Heart left ventricle (tissue), 13 donors: ENCODE measurements at regions not wholly inside any gene's neighbourhood (a gene's known extent, or its start where the extent isn't known, plus 50 kb on each side); places are given as distances from the start of the nearest gene placed in this dataset.

ENCODE experiments used
- CTCF ChIP-seq, 12 donors: fragments of 200-600 bp; sonication (generic) in 4 of 12; IDR thresholded peaks; one replicate each; pipeline versions ENCODE4 v1.5.0 to v1.8.0; 2018 to 2022; ENCODE audit warnings: antibody characterized with exemption in 12 of 12, mild to moderate bottlenecking in 5 of 12
- POLR2A ChIP-seq, 2 donors: fragments of 450-650 bp; IDR thresholded peaks; one replicate each; pipeline ENCODE4 v1.6.1; 2017; ENCODE audit warnings: antibody characterized with exemption in 2 of 2, mild to moderate bottlenecking in 2 of 2, moderate library complexity in 2 of 2
- donor health status: ischemic (EF 13 %, LVEDD 7.1; RV severe dilation, severe dysfunction).
- donor health status: DM: no; HTN: yes; CAD: no.
- donor health status: DM: no; HTN: no; CAD: no.
- donor health status: ischemic (EF 25% LVEDD 6.9; RV normal size, moderate dysfunction).
- donor health status: ischemic (EF 25% LVEDD 5.7; RV mildly dilated, moderate dysfunction).
- donor health status: ischemic (EF 35%, LVEDD 5.7; RV mildly dilated, moderate dysfunction).
- donor health status: nonischemic (EF 11% LVEDD 7.7; RV severe dilation, severe dysfunction).
- donor health status: DM: yes; HTN: yes; CAD: no.
- donor health status: PGD.
- donor health status: ischemic (EF 29% LVEDD 5.4; RV normal size, mild dysfunction).
- donor health status: nonischemic (EF 23%, LVEDD 6.1; RV moderate dilation, normal function).

DNA sequence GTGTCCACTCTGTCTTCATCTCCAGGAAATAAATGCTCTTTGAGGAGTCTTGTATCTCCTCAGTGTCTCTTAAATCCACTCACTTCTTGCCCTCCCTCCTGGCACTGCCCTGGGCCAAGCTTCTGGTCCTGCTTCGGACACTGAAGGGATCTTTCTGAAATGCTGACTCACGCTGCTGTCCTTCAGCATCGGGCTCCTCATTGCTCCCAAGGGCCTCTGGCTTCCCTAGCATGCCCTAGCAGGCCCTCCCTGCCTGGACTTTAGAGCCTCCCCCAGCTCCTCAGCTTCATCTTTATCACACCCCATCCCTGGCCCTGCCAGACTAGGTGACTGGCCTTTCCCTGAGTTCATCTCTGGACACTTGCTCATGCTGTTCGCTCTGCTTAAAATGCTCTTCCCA is 96.6 kb downstream of the FOXD2 start:
- TF ChIP-seq CTCF (IDR thresholded peaks at IDR 0.05) (no peak), POLR2A (IDR thresholded peaks at IDR 0.05) (no peak)
